CD8-positive, alpha-beta memory T cell (primary cell): ENCODE measurements at regions not wholly inside any gene's neighbourhood (a gene's known extent, or its start where the extent isn't known, plus 50 kb on each side); places are given as distances from the start of the nearest gene placed in this dataset.

ENCODE experiments used
- CTCF ChIA-PET: fragments of 350-600 bp; sonication (Branson Sonifier 250); formaldehyde crosslinking; loops from one replicate; lab custom pipeline; 2021; ENCODE audit warnings: antibody characterized with exemption; lab: Charles Lee
- POLR2A ChIA-PET: fragments of 350-600 bp; sonication (Branson Sonifier 250); formaldehyde crosslinking; loops from one replicate; lab custom pipeline; 2021; ENCODE audit warnings: antibody characterized with exemption; lab: Charles Lee
- DNase-seq, 5 donors: peaks; one replicate each; pipeline versions ENCODE4 v3.0.0 to v3.0.0-alpha.2; 2020 to 2022; ENCODE audit warnings: mixed read lengths in 1 of 5
- H3K27ac ChIP-seq: one replicate; pipeline ENCODE4 v1.7.0; 2013; ENCODE audit warnings: low read depth, mild to moderate bottlenecking, low read length, moderate library complexity
- H3K27me3 ChIP-seq: 2 replicates; pipeline ENCODE4 v1.7.0; 2013; ENCODE audit warnings: low read length, mild to moderate bottlenecking; ENCODE audit not compliant: insufficient read depth, poor library complexity, severe bottlenecking
- H3K36me3 ChIP-seq: 2 replicates; pipeline ENCODE4 v1.7.0; 2013; ENCODE audit warnings: mild to moderate bottlenecking, low read length, moderate library complexity; ENCODE audit not compliant: insufficient read depth
- H3K4me1 ChIP-seq: 2 replicates; pipeline ENCODE4 v1.7.0; 2013; ENCODE audit warnings: mild to moderate bottlenecking, low read length, moderate library complexity; ENCODE audit not compliant: insufficient read depth
- H3K4me3 ChIP-seq: 2 replicates; pipeline ENCODE4 v1.7.0; 2013; ENCODE audit warnings: mild to moderate bottlenecking, low read length
- H3K9me3 ChIP-seq: 2 replicates; pipeline ENCODE4 v1.7.0; 2013; ENCODE audit warnings: mild to moderate bottlenecking, low read length
- H3K27ac Mint-ChIP-seq, 8 donors: one replicate each; pipeline ENCODE4 v1.8.0; 2020 to 2021; ENCODE audit warnings: mixed read lengths in 8 of 8, mild to moderate bottlenecking in 6 of 8, inconsistent platforms in 3 of 8, moderate library complexity in 3 of 8
- H3K27me3 Mint-ChIP-seq, 2 donors: one replicate each; pipeline ENCODE4 v1.8.0; 2020 to 2021; ENCODE audit warnings: mixed read lengths in 2 of 2, mild to moderate bottlenecking in 1 of 2, moderate library complexity in 1 of 2
- H3K36me3 Mint-ChIP-seq, 3 donors: one replicate each; pipeline ENCODE4 v1.8.0; 2020 to 2021; ENCODE audit warnings: mixed read lengths in 3 of 3, inconsistent platforms in 1 of 3, mild to moderate bottlenecking in 1 of 3
- H3K4me1 Mint-ChIP-seq, 3 donors: one replicate each; pipeline ENCODE4 v1.8.0; 2020 to 2021; ENCODE audit warnings: mixed read lengths in 3 of 3, inconsistent platforms in 1 of 3, mild to moderate bottlenecking in 1 of 3
- H3K4me3 Mint-ChIP-seq, 7 donors: one replicate each; pipeline ENCODE4 v1.8.0; 2020 to 2021; ENCODE audit warnings: mixed read lengths in 7 of 7, mild to moderate bottlenecking in 6 of 7, moderate library complexity in 4 of 7, inconsistent platforms in 2 of 7
- H3K9me3 Mint-ChIP-seq, 5 donors: one replicate each; pipeline ENCODE4 v1.8.0; 2020 to 2022; ENCODE audit warnings: mixed read lengths in 5 of 5, mild to moderate bottlenecking in 3 of 5, moderate library complexity in 2 of 5, inconsistent platforms in 1 of 5

- H3K27me3 ChIP-seq = no peaks in the 10 kb centered on the region
- Mint-ChIP-seq H3K27ac (no peak overlapping the region), H3K27me3 (peaks cover 0 to 1% of the 10 kb centered on the region in 2 donors), H3K4me3 (no peak overlapping the region), H3K36me3 (no peaks in the 10 kb centered on the region), H3K4me1 (no peaks in the 10 kb centered on the region), H3K9me3 (peaks cover 0 to 5% (median 3%) of the 10 kb centered on the region in 5 donors)
- H3K9me3 ChIP-seq = no peaks in the 10 kb centered on the region
- H3K4me1 ChIP-seq = no peaks in the 10 kb centered on the region
- no peak overlapping the region for H3K4me3 ChIP-seq
- H3K27ac ChIP-seq = no peak overlapping the region
- H3K36me3 ChIP-seq = no peaks in the 10 kb centered on the region
- POLR2A ChIA-PET = no interaction called here
- CTCF ChIA-PET = no interaction called here
- DNase-seq = no peak
These were observed 230.2 kb upstream of the EDIL3 start for GRCh38 chr5:84614906-84615305.

- Mint-ChIP-seq H3K27me3 (no peaks in the 10 kb centered on the region), H3K4me1 (no peaks in the 10 kb centered on the region), H3K9me3 (peaks cover 0 to 11% (median 9%) of the 10 kb centered on the region in 5 donors), H3K27ac (no peak overlapping the region), H3K36me3 (no peaks in the 10 kb centered on the region), H3K4me3 (no peak overlapping the region)
- Histone ChIP-seq H3K4me1 (no peaks in the 10 kb centered on the region), H3K27ac (no peak overlapping the region), H3K36me3 (no peaks in the 10 kb centered on the region), H3K27me3 (no peaks in the 10 kb centered on the region), H3K4me3 (no peak overlapping the region), H3K9me3 (no peaks in the 10 kb centered on the region)
- ChIA-PET CTCF (no interaction called here), POLR2A (no interaction called here)
- DNase-seq = no peak
These were observed 222.1 kb upstream of the EDIL3 start for GRCh38 chr5:84606784-84607183.

DNA sequence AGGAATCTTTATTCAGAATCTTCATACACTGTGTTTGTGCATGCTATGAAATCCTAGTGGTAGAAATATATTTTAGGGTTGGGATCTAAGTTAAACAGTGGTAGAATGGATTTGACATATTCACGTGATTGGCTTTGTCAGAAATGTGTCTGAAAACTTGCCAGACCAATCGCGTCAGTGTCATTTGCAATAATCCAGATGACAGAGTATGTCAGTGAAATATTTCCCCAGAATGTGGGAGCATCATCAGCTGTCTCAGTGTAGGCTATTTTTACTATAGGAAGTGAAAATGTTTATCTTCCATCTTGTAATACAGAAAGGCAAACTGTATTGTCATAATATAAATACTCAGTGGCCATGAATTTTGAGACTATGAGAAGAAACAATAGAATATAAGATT lies 220.6 kb upstream of the EDIL3 start:
- Mint-ChIP-seq H3K27ac (no peak overlapping the region), H3K4me3 (no peak overlapping the region), H3K27me3 (no peaks in the 10 kb centered on the region), H3K9me3 (peaks cover 0 to 11% (median 9%) of the 10 kb centered on the region in 5 donors), H3K36me3 (no peaks in the 10 kb centered on the region), H3K4me1 (no peaks in the 10 kb centered on the region)
- no peak overlapping the region for H3K27ac ChIP-seq
- H3K9me3 ChIP-seq = no peaks in the 10 kb centered on the region
- ChIA-PET POLR2A (no interaction called here), CTCF (no interaction called here)
- no peak for DNase-seq
- H3K27me3 ChIP-seq = no peaks in the 10 kb centered on the region
- H3K36me3 ChIP-seq = no peaks in the 10 kb centered on the region
- H3K4me3 ChIP-seq = no peak overlapping the region
- no peaks in the 10 kb centered on the region for H3K4me1 ChIP-seq

DNA sequence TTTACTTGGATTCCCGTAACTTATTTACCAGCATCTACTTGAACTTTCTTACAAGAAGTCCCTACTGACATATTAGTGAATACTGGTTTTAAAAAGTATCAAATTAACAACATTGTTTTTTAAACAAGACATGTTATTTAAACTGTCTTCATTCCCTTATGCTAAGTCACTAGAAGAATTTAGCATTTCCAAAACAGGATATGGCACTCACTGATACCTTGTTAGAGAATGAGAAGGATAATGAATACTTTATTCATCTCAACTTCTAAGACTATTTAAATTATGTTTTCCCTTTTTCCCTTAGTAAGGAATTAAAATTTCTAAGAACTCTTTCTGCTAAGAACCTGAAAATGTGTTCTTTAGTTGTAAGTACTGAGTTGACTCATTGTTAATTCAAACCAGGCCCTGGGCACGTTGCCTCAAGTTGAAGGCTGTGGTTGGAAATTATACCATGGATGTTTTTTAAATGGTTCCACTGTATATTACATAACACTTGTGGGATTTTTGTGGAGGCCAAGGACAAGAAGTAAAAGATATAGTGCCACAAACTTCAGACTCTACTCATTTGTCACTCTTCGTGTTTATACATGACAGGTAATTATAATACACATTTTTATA lies 219.0 kb upstream of the EDIL3 start:
- POLR2A ChIA-PET = no interaction called here
- CTCF ChIA-PET = no interaction called here
- Mint-ChIP-seq H3K4me1 (no peaks in the 10 kb centered on the region), H3K27me3 (no peaks in the 10 kb centered on the region), H3K36me3 (no peaks in the 10 kb centered on the region), H3K27ac (no peak overlapping the region), H3K4me3 (no peak overlapping the region), H3K9me3 (peaks cover 0 to 13% (median 9%) of the 10 kb centered on the region in 5 donors)
- Histone ChIP-seq H3K27ac (no peak overlapping the region), H3K4me1 (no peaks in the 10 kb centered on the region), H3K36me3 (no peaks in the 10 kb centered on the region), H3K27me3 (no peaks in the 10 kb centered on the region), H3K4me3 (no peak overlapping the region), H3K9me3 (no peaks in the 10 kb centered on the region)
- no peak for DNase-seq

- Histone ChIP-seq H3K27ac (no peak overlapping the region), H3K36me3 (no peaks in the 10 kb centered on the region), H3K27me3 (no peaks in the 10 kb centered on the region), H3K4me1 (no peaks in the 10 kb centered on the region), H3K9me3 (no peaks in the 10 kb centered on the region), H3K4me3 (no peak overlapping the region)
- peaks cover 0 to under 1% of the 10 kb centered on the region in 2 donors for H3K27me3 Mint-ChIP-seq
- no peaks in the 10 kb centered on the region for H3K4me1 Mint-ChIP-seq
- DNase-seq = no peak
- H3K36me3 Mint-ChIP-seq = no peaks in the 10 kb centered on the region
- ChIA-PET POLR2A (no interaction called here), CTCF (no interaction called here)
- H3K9me3 Mint-ChIP-seq = peaks cover 0 to 14% (median 9%) of the 10 kb centered on the region in 5 donors
- H3K4me3 Mint-ChIP-seq = no peak overlapping the region
- no peak overlapping the region for H3K27ac Mint-ChIP-seq
These were observed 217.7 kb upstream of the EDIL3 start for GRCh38 chr5:84602371-84602771.

DNA sequence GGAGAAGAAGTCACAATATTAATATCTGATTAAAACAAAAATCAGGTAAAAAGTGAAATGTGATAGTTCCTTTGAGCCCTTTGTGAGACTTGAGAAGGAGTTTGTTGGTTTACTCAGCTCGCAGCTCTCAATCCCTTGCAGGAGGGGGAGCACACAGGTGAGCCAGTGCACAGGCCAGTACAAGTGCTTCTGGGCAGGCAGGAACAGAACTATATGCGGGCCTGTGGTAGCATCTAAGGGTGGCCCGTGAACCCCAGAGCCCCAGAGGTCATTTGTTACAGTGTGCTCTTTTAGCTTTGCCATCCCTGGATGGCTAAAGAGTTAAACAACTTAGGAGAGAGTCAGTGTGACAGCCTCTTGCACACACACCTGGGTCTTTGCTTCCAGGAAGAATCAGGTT lies 215.3 kb upstream of the EDIL3 start:
- ChIA-PET POLR2A (no interaction called here), CTCF (no interaction called here)
- H3K9me3 ChIP-seq = no peaks in the 10 kb centered on the region
- no peak overlapping the region for H3K4me3 Mint-ChIP-seq
- H3K36me3 Mint-ChIP-seq = no peaks in the 10 kb centered on the region
- no peaks in the 10 kb centered on the region for H3K36me3 ChIP-seq
- peaks cover 0 to 8% (median 7%) of the 10 kb centered on the region in 5 donors for H3K9me3 Mint-ChIP-seq
- H3K4me1 Mint-ChIP-seq = no peaks in the 10 kb centered on the region
- H3K27ac Mint-ChIP-seq = no peak overlapping the region
- no peaks in the 10 kb centered on the region for H3K4me1 ChIP-seq
- no peaks in the 10 kb centered on the region for H3K27me3 ChIP-seq
- peaks cover 0 to 1% of the 10 kb centered on the region in 2 donors for H3K27me3 Mint-ChIP-seq
- no peak overlapping the region for H3K4me3 ChIP-seq
- DNase-seq = no peak
- no peak overlapping the region for H3K27ac ChIP-seq

DNA sequence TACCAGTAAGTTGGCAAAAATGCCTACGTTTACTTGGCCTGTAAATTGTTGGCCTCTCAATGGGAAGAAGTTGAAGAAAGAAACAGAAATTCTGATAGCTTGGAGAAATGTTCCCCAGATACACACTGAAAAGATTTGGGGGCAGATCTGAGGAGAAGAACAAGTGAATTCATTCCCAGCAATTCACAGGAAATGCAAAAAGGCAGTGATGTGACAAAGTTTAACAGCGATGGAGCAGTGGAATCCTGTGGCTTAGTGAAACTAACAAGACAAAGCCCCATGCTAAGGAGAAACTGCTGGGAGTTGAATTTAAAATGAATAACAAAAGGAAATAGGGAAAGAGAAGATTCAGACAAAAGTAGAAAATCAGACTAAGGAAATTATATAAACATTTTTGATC lies 213.2 kb upstream of the EDIL3 start:
- Histone ChIP-seq H3K4me3 (no peak overlapping the region), H3K27ac (no peak overlapping the region), H3K4me1 (no peaks in the 10 kb centered on the region), H3K27me3 (no peaks in the 10 kb centered on the region), H3K9me3 (no peaks in the 10 kb centered on the region), H3K36me3 (no peaks in the 10 kb centered on the region)
- no peaks in the 10 kb centered on the region for H3K4me1 Mint-ChIP-seq
- no peak for DNase-seq
- H3K4me3 Mint-ChIP-seq = no peak overlapping the region
- ChIA-PET CTCF (no interaction called here), POLR2A (no interaction called here)
- H3K36me3 Mint-ChIP-seq = no peaks in the 10 kb centered on the region
- peaks cover 0 to 1% of the 10 kb centered on the region in 2 donors for H3K27me3 Mint-ChIP-seq
- peaks cover 2 to 7% (median 5%) of the 10 kb centered on the region in 5 donors for H3K9me3 Mint-ChIP-seq
- no peak overlapping the region for H3K27ac Mint-ChIP-seq

DNA sequence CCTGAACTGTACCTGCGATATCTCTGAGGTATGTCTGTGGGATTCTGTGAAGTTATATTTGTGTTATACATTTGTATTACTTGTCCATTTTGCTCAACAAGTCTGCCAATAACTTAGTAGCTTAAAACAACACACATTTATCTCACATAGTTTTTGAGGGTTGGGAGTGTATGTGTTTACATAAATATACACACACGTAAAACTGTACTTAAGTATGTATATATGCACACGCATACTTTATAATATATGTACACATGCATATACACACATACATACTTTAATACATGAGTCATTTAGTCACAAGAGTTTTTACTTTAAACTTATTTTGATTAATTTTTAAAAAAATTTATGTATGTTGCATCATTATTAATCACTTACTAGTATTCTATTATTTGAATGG lies 205.9 kb upstream of the EDIL3 start:
- Mint-ChIP-seq H3K27me3 (no peaks in the 10 kb centered on the region), H3K27ac (no peak overlapping the region), H3K36me3 (no peaks in the 10 kb centered on the region), H3K9me3 (peaks cover 0 to 6% (median 0%) of the 10 kb centered on the region in 5 donors), H3K4me3 (no peak overlapping the region), H3K4me1 (no peaks in the 10 kb centered on the region)
- no peaks in the 10 kb centered on the region for H3K4me1 ChIP-seq
- H3K9me3 ChIP-seq = no peaks in the 10 kb centered on the region
- CTCF ChIA-PET = no interaction called here
- no peak for DNase-seq
- no peak overlapping the region for H3K4me3 ChIP-seq
- POLR2A ChIA-PET = no interaction called here
- no peaks in the 10 kb centered on the region for H3K36me3 ChIP-seq
- H3K27ac ChIP-seq = no peak overlapping the region
- no peaks in the 10 kb centered on the region for H3K27me3 ChIP-seq
